C4-2B (cell line): ENCODE measurements at regions not wholly inside any gene's neighbourhood (a gene's known extent, or its start where the extent isn't known, plus 50 kb on each side); places are given as distances from the start of the nearest gene placed in this dataset.

Experiments used
- CTCF ChIP-seq: fragments of 450-650 bp; conservative IDR thresholded peaks from 2 replicates; pipeline ENCODE4 v1.5.1; 2017; ENCODE audit warnings: mild to moderate bottlenecking
- ZFX ChIP-seq: fragments of 450-650 bp; IDR thresholded peaks from 2 replicates; pipeline ENCODE4 v1.6.1; 2017

- no peak for TF ChIP-seq CTCF
- TF ChIP-seq ZFX, result no peak
Observed at GRCh38 chr14:84969501-84969900, 560.4 kb upstream of the FLRT2 start.
